AG04450 (cell line): ENCODE measurements at regions not wholly inside any gene's neighbourhood (a gene's known extent, or its start where the extent isn't known, plus 50 kb on each side); places are given as distances from the start of the nearest gene placed in this dataset.
"Not testable (repeated sequence)": the region's sequence is repeated elsewhere in the genome, so short reads cannot be mapped to it uniquely, and the experiment has no call there.

Source experiments
- CTCF ChIA-PET: fragments of 300-600, 350-600 bp; formaldehyde crosslinking; extraction: SDS; loops from one replicate; lab custom pipeline; 2022; ENCODE audit warnings: antibody characterized with exemption, inconsistent platforms; lab: Charles Lee
- POLR2A ChIA-PET: fragments of 350-600 bp; formaldehyde crosslinking; extraction: SDS; loops from one replicate; lab custom pipeline; 2021; ENCODE audit warnings: antibody characterized with exemption, inconsistent platforms; lab: Yijun Ruan, JAX
- DNase-seq: peaks from one replicate; pipeline ENCODE4 v3.0.0-alpha.2; 2011; ENCODE audit warnings: low read depth, low spot score
- H3K27ac ChIP-seq: one replicate; pipeline ENCODE4 v1.5.1; 2012; ENCODE audit warnings: low read depth, low read length, control low read depth
- H3K27me3 ChIP-seq: one replicate; pipeline ENCODE4 v1.6.0; 2012; ENCODE audit warnings: low read length; ENCODE audit not compliant: control insufficient read depth, insufficient read depth
- H3K4me3 ChIP-seq: 2 replicates; pipeline ENCODE4 v1.5.1; 2011; ENCODE audit warnings: mild to moderate bottlenecking, low read depth, low read length, control low read depth
- H3K9me3 ChIP-seq: 2 replicates; pipeline ENCODE4 v1.5.1; 2012; ENCODE audit warnings: low read length; ENCODE audit not compliant: control insufficient read depth, insufficient read depth
- CTCF ChIP-seq: IDR thresholded peaks from 2 replicates; pipeline ENCODE4 v1.5.1; 2011; ENCODE audit warnings: low read depth, low read length, control low read depth, inconsistent platforms

- CTCF ChIA-PET, result no interaction called here
- H3K4me3 ChIP-seq, result no peak overlapping the region
- no peak for DNase-seq
These were observed 141.4 kb upstream of the BET1 start for GRCh38 chr7:94145602-94146001.

GRCh38 chr7:94146408-94146807, 142.3 kb upstream of the BET1 start:
- Histone ChIP-seq H3K27ac (peak overlapping the region; percentile 41), H3K4me3 (no peak overlapping the region), H3K9me3 (no peaks in the 10 kb centered on the region), H3K27me3 (no peaks in the 10 kb centered on the region)
- peak; percentile 54 for DNase-seq
- no peak for TF ChIP-seq CTCF
- CTCF ChIA-PET, result no interaction called here
- POLR2A ChIA-PET, result interaction anchor here (0.5 to 1.2 kb wide), 3 partner anchors 9 to 37 kb away, joined by 3 to 8 read pairs (median 4); no protein-coding TSS in a partner anchor

More at GRCh38 chr7:94145602-94146001, 141.4 kb upstream of the BET1 start:
- Histone ChIP-seq H3K27me3 (no peaks in the 10 kb centered on the region), H3K27ac (no peak overlapping the region), H3K9me3 (no peaks in the 10 kb centered on the region)
- TF ChIP-seq CTCF, result no peak
- POLR2A ChIA-PET, result no interaction called here

GRCh38 chr7:94149789-94150545, 145.8 kb upstream of the BET1 start:
- TF ChIP-seq CTCF, result no peak
- H3K27ac ChIP-seq, result no peak overlapping the region
- H3K9me3 ChIP-seq, result no peaks in the 10 kb centered on the region
- H3K27me3 ChIP-seq, result no peaks in the 10 kb centered on the region
- ChIA-PET POLR2A (no interaction called here), CTCF (interaction anchor here (1.0 kb wide), 1 partner anchor 350 kb away, joined by 3 read pairs; no protein-coding TSS in a partner anchor)
- H3K4me3 ChIP-seq, result no peak overlapping the region
- DNase-seq, result no peak

GRCh38 chr7:94154182-94154581, 150.0 kb upstream of the BET1 start:
- Histone ChIP-seq H3K27me3 (no peaks in the 10 kb centered on the region), H3K27ac (no peak overlapping the region), H3K4me3 (no peak overlapping the region), H3K9me3 (no peaks in the 10 kb centered on the region)
- ChIA-PET CTCF (no interaction called here), POLR2A (no interaction called here)
- no peak for TF ChIP-seq CTCF
- no peak for DNase-seq

- Histone ChIP-seq H3K27ac (no peak overlapping the region), H3K27me3 (no peaks in the 10 kb centered on the region), H3K4me3 (no peak overlapping the region), H3K9me3 (no peaks in the 10 kb centered on the region)
- ChIA-PET CTCF (no interaction called here), POLR2A (no interaction called here)
- TF ChIP-seq CTCF, result no peak
- DNase-seq, result no peak
These were observed 150.7 kb upstream of the BET1 start for GRCh38 chr7:94154858-94155257.

- H3K27me3 ChIP-seq, CTCF ChIA-PET, H3K27ac ChIP-seq, DNase-seq, H3K4me3 ChIP-seq, POLR2A ChIA-PET, H3K9me3 ChIP-seq: not testable (repeated sequence)
These were observed 153.6 kb upstream of the BET1 start for GRCh38 chr7:94157659-94158306.
